ENCODE measurements at regions not wholly inside any gene's neighbourhood (a gene's known extent, or its start where the extent isn't known, plus 50 kb on each side); places are given as distances from the start of the nearest gene placed in this dataset.
A peak's percentile ranks its signal among the peaks of the same experiment; 100 is the strongest.

GRCh38 chr11:121721448-121721847 is 268.7 kb upstream of the SORL1-AS1 start:
- Histone ChIP-seq H3K9me2 (ENCODE audit: insufficient read depth, low read length) (no peaks in the 10 kb centered on the region), H3K9ac (ENCODE audit: low read length) (no peak overlapping the region), H2AFZ (ENCODE audit: low read depth, low read length) (no peak overlapping the region), H3K36me3 (ENCODE audit: insufficient read depth, low read length) (no peaks in the 10 kb centered on the region), H3K4me3 (ENCODE audit: low read length) (no peak overlapping the region), H4K20me1 (ENCODE audit: insufficient read depth) (no peaks in the 10 kb centered on the region), H3F3A (ENCODE audit: insufficient read depth, low read length, poor library complexity, severe bottlenecking) (peaks cover 12% of the 10 kb centered on the region), H3K79me2 (replicated peaks; ENCODE audit: insufficient read depth, low read length) (no peaks in the 10 kb centered on the region), H3K27ac (ENCODE audit: low read length) (peak overlapping the region; percentile 98), H3K4me2 (ENCODE audit: low read length) (no peak overlapping the region), H3K9me3 (ENCODE audit: low read length) (no peaks in the 10 kb centered on the region), H3K27me3 (ENCODE audit: insufficient read depth, low read depth, low read length) (no peaks in the 10 kb centered on the region)
- TF ChIP-seq REST (IDR thresholded peaks at IDR 0.05; ENCODE audit: borderline replicate concordance): no peak
- no peak for TF ChIP-seq TAF1 (IDR thresholded peaks at IDR 0.05; ENCODE audit: low read depth)
- no peak for TF ChIP-seq RAD21 (conservative IDR thresholded peaks at IDR 0.05)
- TF ChIP-seq CTCF (IDR thresholded peaks at IDR 0.05; ENCODE audit: poor library complexity, severe bottlenecking): no peak
- TF ChIP-seq EZH2 (IDR thresholded peaks at IDR 0.05; ENCODE audit: borderline replicate concordance, insufficient read depth, low read length, poor library complexity, severe bottlenecking): no peak
- no peak for TF ChIP-seq EP300 (conservative IDR thresholded peaks at IDR 0.05; ENCODE audit: poor library complexity, severe bottlenecking)
- TF ChIP-seq POLR2AphosphoS5 (IDR thresholded peaks at IDR 0.05): no peak
- TF ChIP-seq MXI1 (conservative IDR thresholded peaks at IDR 0.05; ENCODE audit: poor library complexity, severe bottlenecking): no peak
- TF ChIP-seq SMC3 (conservative IDR thresholded peaks at IDR 0.05; ENCODE audit: poor library complexity): no peak

- Histone ChIP-seq H3K4me2 (ENCODE audit: low read length) (no peak overlapping the region), H3K9me2 (ENCODE audit: insufficient read depth, low read length) (no peaks in the 10 kb centered on the region), H3K79me2 (replicated peaks; ENCODE audit: insufficient read depth, low read length) (no peaks in the 10 kb centered on the region), H3K9ac (ENCODE audit: low read length) (no peak overlapping the region), H2AFZ (ENCODE audit: low read depth, low read length) (no peak overlapping the region), H3K4me3 (ENCODE audit: low read length) (no peak overlapping the region), H4K20me1 (ENCODE audit: insufficient read depth) (no peaks in the 10 kb centered on the region), H3K27ac (ENCODE audit: low read length) (no peak overlapping the region), H3K9me3 (ENCODE audit: low read length) (no peaks in the 10 kb centered on the region), H3K36me3 (ENCODE audit: insufficient read depth, low read length) (no peaks in the 10 kb centered on the region), H3K27me3 (ENCODE audit: insufficient read depth, low read depth, low read length) (no peaks in the 10 kb centered on the region), H3F3A (ENCODE audit: insufficient read depth, low read length, poor library complexity, severe bottlenecking) (peaks cover 12% of the 10 kb centered on the region)
- TF ChIP-seq MXI1 (conservative IDR thresholded peaks at IDR 0.05; ENCODE audit: poor library complexity, severe bottlenecking) (no peak), EZH2 (IDR thresholded peaks at IDR 0.05; ENCODE audit: borderline replicate concordance, insufficient read depth, low read length, poor library complexity, severe bottlenecking) (no peak), CTCF (IDR thresholded peaks at IDR 0.05; ENCODE audit: poor library complexity, severe bottlenecking) (no peak), SMC3 (conservative IDR thresholded peaks at IDR 0.05; ENCODE audit: poor library complexity) (no peak), REST (IDR thresholded peaks at IDR 0.05; ENCODE audit: borderline replicate concordance) (no peak), EP300 (conservative IDR thresholded peaks at IDR 0.05; ENCODE audit: poor library complexity, severe bottlenecking) (no peak), TAF1 (IDR thresholded peaks at IDR 0.05; ENCODE audit: low read depth) (no peak), POLR2AphosphoS5 (IDR thresholded peaks at IDR 0.05) (no peak), RAD21 (conservative IDR thresholded peaks at IDR 0.05) (no peak)
Measured at GRCh38 chr11:121717296-121717695, 264.5 kb upstream of the SORL1-AS1 start.

All from neural cell (in vitro differentiated cells).